ENCODE measurements at regions not wholly inside any gene's neighbourhood (a gene's known extent, or its start where the extent isn't known, plus 50 kb on each side); places are given as distances from the start of the nearest gene placed in this dataset.

- Histone ChIP-seq H3K4me3 (ENCODE audit: severe bottlenecking) (no peak overlapping the region), H3K4me1 (ENCODE audit: insufficient read depth, poor library complexity, severe bottlenecking) (no peaks in the 10 kb centered on the region), H3K9me3 (ENCODE audit: severe bottlenecking) (no peaks in the 10 kb centered on the region), H3K36me3 (ENCODE audit: low read depth) (no peaks in the 10 kb centered on the region), H3K27ac (ENCODE audit: poor library complexity, severe bottlenecking) (no peak overlapping the region), H3K27me3 (ENCODE audit: insufficient read depth, poor library complexity, severe bottlenecking) (no peaks in the 10 kb centered on the region)
- DNase-seq (ENCODE audit: low spot score) (no peak), ATAC-seq (ENCODE audit: low read depth) (no peak)
- TF ChIP-seq CTCF (IDR thresholded peaks at IDR 0.05; ENCODE audit: poor library complexity, severe bottlenecking), result no peak
Observed at GRCh38 chr9:26415528-26415927, 477.1 kb downstream of the CAAP1 start.

GRCh38 chr9:26413611-26414010, 479.0 kb downstream of the CAAP1 start:
- DNase-seq (ENCODE audit: low spot score), result no peak
- no peak for TF ChIP-seq CTCF (IDR thresholded peaks at IDR 0.05; ENCODE audit: poor library complexity, severe bottlenecking)

GRCh38 chr9:26412446-26412845, 480.2 kb downstream of the CAAP1 start:
- ATAC-seq (ENCODE audit: low read depth) (no peak), DNase-seq (ENCODE audit: low spot score) (no peak)
- H3K4me3 ChIP-seq (ENCODE audit: severe bottlenecking), result no peak overlapping the region
- TF ChIP-seq CTCF (IDR thresholded peaks at IDR 0.05; ENCODE audit: poor library complexity, severe bottlenecking), result no peak
- H3K4me1 ChIP-seq (ENCODE audit: insufficient read depth, poor library complexity, severe bottlenecking), result no peaks in the 10 kb centered on the region
- no peaks in the 10 kb centered on the region for H3K9me3 ChIP-seq (ENCODE audit: severe bottlenecking)
- H3K36me3 ChIP-seq (ENCODE audit: low read depth), result no peaks in the 10 kb centered on the region
- H3K27me3 ChIP-seq (ENCODE audit: insufficient read depth, poor library complexity, severe bottlenecking), result no peaks in the 10 kb centered on the region
- no peak overlapping the region for H3K27ac ChIP-seq (ENCODE audit: poor library complexity, severe bottlenecking)

More at GRCh38 chr9:26413611-26414010, 479.0 kb downstream of the CAAP1 start:
- Histone ChIP-seq H3K4me1 (ENCODE audit: insufficient read depth, poor library complexity, severe bottlenecking) (no peaks in the 10 kb centered on the region), H3K27me3 (ENCODE audit: insufficient read depth, poor library complexity, severe bottlenecking) (no peaks in the 10 kb centered on the region), H3K4me3 (ENCODE audit: severe bottlenecking) (no peak overlapping the region), H3K36me3 (ENCODE audit: low read depth) (no peaks in the 10 kb centered on the region), H3K9me3 (ENCODE audit: severe bottlenecking) (no peaks in the 10 kb centered on the region), H3K27ac (ENCODE audit: poor library complexity, severe bottlenecking) (no peak overlapping the region)
- ATAC-seq (ENCODE audit: low read depth), result no peak

GRCh38 chr9:26406676-26407075, 485.9 kb downstream of the CAAP1 start:
- Histone ChIP-seq H3K36me3 (ENCODE audit: low read depth) (no peaks in the 10 kb centered on the region), H3K4me3 (ENCODE audit: severe bottlenecking) (no peak overlapping the region), H3K4me1 (ENCODE audit: insufficient read depth, poor library complexity, severe bottlenecking) (no peaks in the 10 kb centered on the region), H3K9me3 (ENCODE audit: severe bottlenecking) (no peaks in the 10 kb centered on the region), H3K27me3 (ENCODE audit: insufficient read depth, poor library complexity, severe bottlenecking) (peaks cover 3% of the 10 kb centered on the region), H3K27ac (ENCODE audit: poor library complexity, severe bottlenecking) (no peak overlapping the region)
- ATAC-seq (ENCODE audit: low read depth), result no peak
- TF ChIP-seq CTCF (IDR thresholded peaks at IDR 0.05; ENCODE audit: poor library complexity, severe bottlenecking), result no peak
- DNase-seq (ENCODE audit: low spot score), result no peak

- Histone ChIP-seq H3K4me3 (ENCODE audit: severe bottlenecking) (no peak overlapping the region), H3K4me1 (ENCODE audit: insufficient read depth, poor library complexity, severe bottlenecking) (no peaks in the 10 kb centered on the region), H3K9me3 (ENCODE audit: severe bottlenecking) (no peaks in the 10 kb centered on the region), H3K36me3 (ENCODE audit: low read depth) (no peaks in the 10 kb centered on the region), H3K27me3 (ENCODE audit: insufficient read depth, poor library complexity, severe bottlenecking) (peaks cover 3% of the 10 kb centered on the region), H3K27ac (ENCODE audit: poor library complexity, severe bottlenecking) (no peak overlapping the region)
- DNase-seq (ENCODE audit: low spot score) (no peak), ATAC-seq (ENCODE audit: low read depth) (no peak)
- TF ChIP-seq CTCF (IDR thresholded peaks at IDR 0.05; ENCODE audit: poor library complexity, severe bottlenecking), result no peak
Observed at GRCh38 chr9:26399556-26399955, 493.0 kb downstream of the CAAP1 start.

Data from RWPE2 (cell line).